ENCODE measurements at regions not wholly inside any gene's neighbourhood (a gene's known extent, or its start where the extent isn't known, plus 50 kb on each side); places are given as distances from the start of the nearest gene placed in this dataset.
"Not testable (repeated sequence)": the region's sequence is repeated elsewhere in the genome, so short reads cannot be mapped to it uniquely, and the experiment has no call there.

- DNase-seq (ENCODE audit: low spot score): no peak
Measured at GRCh38 chr22:22057617-22058378, 75.2 kb upstream of the TOP3B start.

GRCh38 chr22:22056809-22057594 lies 74.4 kb upstream of the TOP3B start:
- not testable (repeated sequence) for DNase-seq (ENCODE audit: low spot score)

GRCh38 chr22:22052548-22053139 lies 70.1 kb upstream of the TOP3B start:
- DNase-seq (ENCODE audit: low spot score): not testable (repeated sequence)

GRCh38 chr22:22051032-22051431 lies 68.4 kb upstream of the TOP3B start:
- not testable (repeated sequence) for DNase-seq (ENCODE audit: low spot score)

- DNase-seq (ENCODE audit: low spot score): no peak
Measured at GRCh38 chr22:22050141-22050775, 67.7 kb upstream of the TOP3B start.

GRCh38 chr22:22049684-22050083 lies 67.1 kb upstream of the TOP3B start:
- DNase-seq (ENCODE audit: low spot score): no peak

GRCh38 chr22:22048981-22049531 lies 66.5 kb upstream of the TOP3B start:
- DNase-seq (ENCODE audit: low spot score): no peak

GRCh38 chr22:22048318-22048942 lies 65.8 kb upstream of the TOP3B start:
- DNase-seq (ENCODE audit: low spot score): no peak

- DNase-seq (ENCODE audit: low spot score): no peak
Measured at GRCh38 chr22:22047776-22048175, 65.2 kb upstream of the TOP3B start.

GRCh38 chr22:22047266-22047665 lies 64.7 kb upstream of the TOP3B start:
- no peak for DNase-seq (ENCODE audit: low spot score)

GRCh38 chr22:22046370-22046769 lies 63.8 kb upstream of the TOP3B start:
- no peak for DNase-seq (ENCODE audit: low spot score)

GRCh38 chr22:22045571-22046335 lies 63.2 kb upstream of the TOP3B start:
- no peak for DNase-seq (ENCODE audit: low spot score)

GRCh38 chr22:22044153-22044552 lies 61.6 kb upstream of the TOP3B start:
- no peak for DNase-seq (ENCODE audit: low spot score)

GRCh38 chr22:22043296-22044078 lies 60.9 kb upstream of the TOP3B start:
- no peak for DNase-seq (ENCODE audit: low spot score)

GRCh38 chr22:22042599-22043295 lies 60.2 kb upstream of the TOP3B start:
- DNase-seq (ENCODE audit: low spot score): no peak

GRCh38 chr22:22042009-22042408 lies 59.4 kb upstream of the TOP3B start:
- DNase-seq (ENCODE audit: low spot score): no peak

GRCh38 chr22:22040908-22041307 lies 58.3 kb upstream of the TOP3B start:
- no peak for DNase-seq (ENCODE audit: low spot score)

- no peak for DNase-seq (ENCODE audit: low spot score)
Measured at GRCh38 chr22:22040472-22040871, 57.9 kb upstream of the TOP3B start.

- DNase-seq (ENCODE audit: low spot score): no peak
Measured at GRCh38 chr22:22039286-22040074, 56.9 kb upstream of the TOP3B start.
